H9 (cell line): ENCODE measurements at regions not wholly inside any gene's neighbourhood (a gene's known extent, or its start where the extent isn't known, plus 50 kb on each side); places are given as distances from the start of the nearest gene placed in this dataset.

Source experiments
- DNase-seq: peaks from one replicate; pipeline ENCODE4 v3.0.0-alpha.2; 2017
- H2AFZ ChIP-seq: one replicate; pipeline ENCODE4 v1.6.1; 2013; ENCODE audit warnings: mild to moderate bottlenecking, low read length, control low read depth, moderate library complexity
- H2AK5ac ChIP-seq: 2 replicates; pipeline ENCODE4 v1.6.1; 2013; ENCODE audit warnings: low read length, control low read depth, mixed read lengths; ENCODE audit not compliant: insufficient read length
- H2BK120ac ChIP-seq: one replicate; pipeline ENCODE4 v1.6.1; 2013; ENCODE audit warnings: low read depth, mild to moderate bottlenecking, low read length, control low read depth, inconsistent platforms; ENCODE audit not compliant: poor library complexity, severe bottlenecking
- H2BK12ac ChIP-seq: 2 replicates; pipeline ENCODE4 v1.6.1; 2013; ENCODE audit warnings: low read length, control low read depth, mixed read lengths, low read depth; ENCODE audit not compliant: insufficient read length
- H2BK15ac ChIP-seq: 2 replicates; pipeline ENCODE4 v1.6.1; 2013; ENCODE audit warnings: low read depth, low read length, control low read depth
- H2BK20ac ChIP-seq: one replicate; pipeline ENCODE4 v1.6.1; 2013; ENCODE audit warnings: low read depth, mild to moderate bottlenecking, low read length, control low read depth, inconsistent platforms; ENCODE audit not compliant: poor library complexity, severe bottlenecking
- H2BK5ac ChIP-seq: 2 replicates; pipeline ENCODE4 v1.6.1; 2013; ENCODE audit warnings: low read length, control low read depth, mixed read lengths; ENCODE audit not compliant: insufficient read length
- H3K14ac ChIP-seq: 2 replicates; pipeline ENCODE4 v1.6.1; 2013; ENCODE audit warnings: low read length, control low read depth; ENCODE audit not compliant: insufficient read depth
- H3K18ac ChIP-seq: 2 replicates; pipeline ENCODE4 v1.6.1; 2013; ENCODE audit warnings: low read depth, mild to moderate bottlenecking, mixed read lengths, low read length, control low read depth; ENCODE audit not compliant: insufficient read length
- H3K23ac ChIP-seq: 2 replicates; pipeline ENCODE4 v1.6.1; 2013; ENCODE audit warnings: low read length, control low read depth, mixed read lengths, low read depth; ENCODE audit not compliant: insufficient read length
- H3K23me2 ChIP-seq: 2 replicates; pipeline ENCODE4 v1.6.1; 2013; ENCODE audit warnings: low read depth, mild to moderate bottlenecking, mixed read lengths, low read length, control low read depth; ENCODE audit not compliant: insufficient read length, poor library complexity, severe bottlenecking
- H3K27ac ChIP-seq: 2 replicates; pipeline ENCODE4 v1.5.1; 2013; ENCODE audit warnings: low read length, control low read depth, mixed read lengths, low read depth; ENCODE audit not compliant: insufficient read length
- H3K27me3 ChIP-seq: 2 replicates; pipeline ENCODE4 v1.6.1; 2013; ENCODE audit warnings: low read length, control low read depth, inconsistent platforms; ENCODE audit not compliant: insufficient read depth
- H3K4ac ChIP-seq: 2 replicates; pipeline ENCODE4 v1.6.1; 2013; ENCODE audit warnings: low read depth, mild to moderate bottlenecking, control low read depth, inconsistent platforms, low read length, moderate library complexity
- H3K4me1 ChIP-seq: 2 replicates; pipeline ENCODE4 v1.6.1; 2013; ENCODE audit warnings: low read length, control low read depth, inconsistent platforms; ENCODE audit not compliant: insufficient read depth
- H3K4me2 ChIP-seq: 2 replicates; pipeline ENCODE4 v1.6.1; 2013; ENCODE audit warnings: low read length, control low read depth, mixed read lengths; ENCODE audit not compliant: insufficient read length, insufficient read depth
- H3K56ac ChIP-seq: 2 replicates; pipeline ENCODE4 v1.6.1; 2013; ENCODE audit warnings: low read depth, mild to moderate bottlenecking, mixed read lengths, low read length, control low read depth; ENCODE audit not compliant: insufficient read length
- H3K79me1 ChIP-seq: 2 replicates; pipeline ENCODE4 v1.6.1; 2013; ENCODE audit warnings: low read depth, mild to moderate bottlenecking, moderate library complexity, low read length, control low read depth, inconsistent platforms; ENCODE audit not compliant: insufficient read depth, poor library complexity, severe bottlenecking
- H3K79me2 ChIP-seq: 2 replicates; pipeline ENCODE4 v1.6.1; 2013; ENCODE audit warnings: low read length, control low read depth, inconsistent platforms; ENCODE audit not compliant: insufficient read depth
- H3K9ac ChIP-seq: 2 replicates; pipeline ENCODE4 v1.6.1; 2013; ENCODE audit warnings: low read length, control low read depth, mixed read lengths; ENCODE audit not compliant: insufficient read length; ENCODE audit errors: extremely low read depth
- H3K9me3 ChIP-seq: one replicate; pipeline ENCODE4 v1.6.1; 2013; ENCODE audit warnings: low read depth, low read length, inconsistent platforms; ENCODE audit not compliant: control insufficient read depth
- H3T11ph ChIP-seq: one replicate; pipeline ENCODE4 v1.6.1; 2013; ENCODE audit warnings: mild to moderate bottlenecking, low read length, control low read depth, inconsistent platforms
- H4K20me1 ChIP-seq: one replicate; pipeline ENCODE4 v1.6.1; 2013; ENCODE audit not compliant: control insufficient read depth, insufficient read length, insufficient read depth
- H4K5ac ChIP-seq: 2 replicates; pipeline ENCODE4 v1.6.1; 2013; ENCODE audit warnings: low read depth, mild to moderate bottlenecking, mixed read lengths, low read length, control low read depth; ENCODE audit not compliant: insufficient read length
- H4K8ac ChIP-seq: replicated peaks from 2 replicates; pipeline ENCODE4 v1.6.1; 2013; ENCODE audit warnings: low read length, control low read depth, mixed read lengths, low read depth; ENCODE audit not compliant: insufficient read length
- H4K91ac ChIP-seq: 2 replicates; pipeline ENCODE4 v1.6.1; 2013; ENCODE audit warnings: low read depth, mild to moderate bottlenecking, moderate library complexity, mixed read lengths, low read length, control low read depth; ENCODE audit not compliant: insufficient read length
- H3K27ac Mint-ChIP-seq, 3 experiments: 2 replicates in 2 of 3; 3 replicates in 1 of 3; pipeline ENCODE4 v1.8.0; 2020 to 2021; ENCODE audit warnings: mixed read lengths in 3 of 3, mild to moderate bottlenecking in 1 of 3, moderate library complexity in 1 of 3
- H3K27me3 Mint-ChIP-seq: 2 replicates; pipeline ENCODE4 v1.8.0; 2021; ENCODE audit warnings: low read depth, mild to moderate bottlenecking, moderate library complexity, mixed read lengths
- H3K36me3 Mint-ChIP-seq, 3 experiments: 2 replicates in 2 of 3; 3 replicates in 1 of 3; pipeline ENCODE4 v1.8.0; 2020 to 2021; ENCODE audit warnings: low read depth in 3 of 3, mixed read lengths in 3 of 3; ENCODE audit not compliant: insufficient read depth in 1 of 3
- H3K4me1 Mint-ChIP-seq, 2 experiments: 2 replicates each; pipeline ENCODE4 v1.8.0; 2020; ENCODE audit warnings: mixed read lengths in 2 of 2
- H3K4me3 Mint-ChIP-seq, 2 experiments: 2 replicates in 1 of 2; 3 replicates in 1 of 2; pipeline ENCODE4 v1.8.0; 2020 to 2021; ENCODE audit warnings: mild to moderate bottlenecking in 2 of 2, mixed read lengths in 2 of 2, moderate library complexity in 1 of 2
- H3K9me3 Mint-ChIP-seq, 2 experiments: 2 replicates in 1 of 2; 3 replicates in 1 of 2; pipeline ENCODE4 v1.8.0; 2020; ENCODE audit warnings: mild to moderate bottlenecking in 2 of 2, mixed read lengths in 2 of 2, moderate library complexity in 1 of 2
- CTCF ChIP-seq: fragments of 200-600 bp; sonication (generic); conservative IDR thresholded peaks from 3 replicates; pipeline ENCODE4 v1.8.0; 2021; ENCODE audit warnings: antibody characterized with exemption, mild to moderate bottlenecking
- WGBS: extraction: QIAGEN DNeasy Blood & Tissue Kit; methylation state at CpG from one replicate; pipeline ENCODE4 v1.1.7; 2013; ENCODE audit warnings: missing lambda C conversion rate, low lambda C conversion rate, mixed read lengths; ENCODE audit not compliant: insufficient read length; ENCODE audit errors: extremely low coverage; 5-methylcytosine and 5-hydroxymethylcytosine counted together

GRCh38 chr4:45294464-45294863, 568.1 kb upstream of the GNPDA2 start:
- H3K4me2 ChIP-seq = no peak overlapping the region
- no peak overlapping the region for H3K56ac ChIP-seq
- no peak overlapping the region for H3K9ac ChIP-seq
- H3K27me3 ChIP-seq = no peaks in the 10 kb centered on the region
- Mint-ChIP-seq H3K4me1 (no peaks in the 10 kb centered on the region), H3K36me3 (no peaks in the 10 kb centered on the region), H3K27ac (no peak overlapping the region), H3K4me3 (no peak overlapping the region), H3K9me3 (peaks cover 0 to 1% of the 10 kb centered on the region in 2 experiments; a peak in 3 of 5 replicates), H3K27me3 (no peaks in the 10 kb centered on the region)
- H4K5ac ChIP-seq = no peak overlapping the region
- no peak overlapping the region for H3K23ac ChIP-seq
- H3K14ac ChIP-seq = no peak overlapping the region
- no peak overlapping the region for H4K8ac ChIP-seq
- H2AK5ac ChIP-seq = no peak overlapping the region
- WGBS = no CpG with 5 or more reads among the region's 1 CpG
- H3K18ac ChIP-seq = no peak overlapping the region
- no peak overlapping the region for H2BK15ac ChIP-seq
- DNase-seq = no peak
- TF ChIP-seq CTCF = no peak
- no peaks in the 10 kb centered on the region for H3K9me3 ChIP-seq
- no peaks in the 10 kb centered on the region for H3K79me2 ChIP-seq
- H3K4me1 ChIP-seq = no peaks in the 10 kb centered on the region
- H3K23me2 ChIP-seq = no peaks in the 10 kb centered on the region
- H2BK120ac ChIP-seq = no peak overlapping the region
- H3K4ac ChIP-seq = no peak overlapping the region
- no peak overlapping the region for H2BK20ac ChIP-seq
- H3K79me1 ChIP-seq = no peaks in the 10 kb centered on the region
- H4K20me1 ChIP-seq = no peaks in the 10 kb centered on the region
- no peak overlapping the region for H2AFZ ChIP-seq
- H4K91ac ChIP-seq = no peak overlapping the region
- no peak overlapping the region for H3K27ac ChIP-seq
- H2BK12ac ChIP-seq = no peak overlapping the region
- H3T11ph ChIP-seq = no peak overlapping the region
- no peak overlapping the region for H2BK5ac ChIP-seq
